OCI-LY1 (cell line): ENCODE measurements at regions not wholly inside any gene's neighbourhood (a gene's known extent, or its start where the extent isn't known, plus 50 kb on each side); places are given as distances from the start of the nearest gene placed in this dataset.

Experiments
- H2AFZ ChIP-seq: fragments of 200-600 bp; sonication (generic), shearing (Covaris generic); 2 replicates; pipeline ENCODE4 v1.6.0; 2014; ENCODE audit warnings: antibody characterized with exemption, mild to moderate bottlenecking, low read length
- H3F3A ChIP-seq: fragments of 200-600 bp; sonication (generic), shearing (Covaris generic); 2 replicates; pipeline ENCODE4 v1.6.0; 2014; ENCODE audit warnings: mild to moderate bottlenecking, antibody characterized with exemption, low read length, moderate library complexity; ENCODE audit not compliant: insufficient read depth
- H3K27ac ChIP-seq: fragments of 200-600 bp; sonication (generic); 2 replicates; pipeline ENCODE4 v1.5.1; 2014; ENCODE audit warnings: low read length, mixed run types, mild to moderate bottlenecking, low read depth; ENCODE audit not compliant: poor library complexity, severe bottlenecking
- H3K27me3 ChIP-seq: fragments of 200-600 bp; sonication (generic); 2 replicates; pipeline ENCODE4 v1.6.0; 2014; ENCODE audit warnings: antibody characterized with exemption, mild to moderate bottlenecking, low read length, moderate library complexity; ENCODE audit not compliant: insufficient read depth
- H3K36me3 ChIP-seq: fragments of 200-600 bp; sonication (generic); 2 replicates; pipeline ENCODE4 v1.6.1; 2014; ENCODE audit warnings: mild to moderate bottlenecking, antibody characterized with exemption, low read length, moderate library complexity, mixed read lengths; ENCODE audit not compliant: insufficient read depth
- H3K4me1 ChIP-seq: fragments of 200-600 bp; sonication (generic); 2 replicates; pipeline ENCODE4 v1.5.1; 2014; ENCODE audit warnings: mild to moderate bottlenecking, low read length, moderate library complexity; ENCODE audit not compliant: insufficient read depth, severe bottlenecking
- H3K4me2 ChIP-seq: fragments of 200-600 bp; sonication (generic), shearing (Covaris generic); 2 replicates; pipeline ENCODE4 v1.6.1; 2014; ENCODE audit warnings: low read length
- H3K4me3 ChIP-seq: fragments of 200-600 bp; sonication (generic); 2 replicates; pipeline ENCODE4 v1.5.1; 2014; ENCODE audit warnings: low read length, low read depth, mild to moderate bottlenecking, mixed read lengths; ENCODE audit not compliant: poor library complexity, severe bottlenecking
- H3K79me2 ChIP-seq: fragments of 200-600 bp; shearing (Covaris generic); 2 replicates; pipeline ENCODE4 v1.6.1; 2016; ENCODE audit warnings: mixed run types, low read length, mixed read lengths; ENCODE audit not compliant: insufficient read depth
- H3K9ac ChIP-seq: fragments of 200-600 bp; sonication (generic), shearing (Covaris generic); 2 replicates; pipeline ENCODE4 v1.6.1; 2014; ENCODE audit warnings: mild to moderate bottlenecking, low read length, mixed read lengths
- H3K9me2 ChIP-seq: fragments of 200-600 bp; sonication (generic), shearing (Covaris generic); 2 replicates; pipeline ENCODE4 v1.6.1; 2014; ENCODE audit warnings: low read depth, mild to moderate bottlenecking, low read length, mixed read lengths
- H3K9me3 ChIP-seq: fragments of 200-600 bp; shearing (Covaris generic); 2 replicates; pipeline ENCODE4 v1.6.1; 2014; ENCODE audit warnings: low read length, mixed read lengths
- H4K20me1 ChIP-seq: fragments of 200-600 bp; sonication (generic), shearing (Covaris generic); 2 replicates; pipeline ENCODE4 v1.6.0; 2016; ENCODE audit warnings: mild to moderate bottlenecking, low read length; ENCODE audit not compliant: insufficient read depth
- CTCF ChIP-seq: fragments of 200-600 bp; sonication (generic), shearing (Covaris generic); IDR thresholded peaks from 2 replicates; pipeline ENCODE4 v1.5.1; 2017; ENCODE audit warnings: mild to moderate bottlenecking, antibody characterized with exemption, low read length, moderate library complexity, mixed read lengths
- EZH2 ChIP-seq: fragments of 200-600 bp; sonication (generic), shearing (Covaris generic); IDR thresholded peaks from 2 replicates; pipeline ENCODE4 v1.8.0; 2017; ENCODE audit warnings: borderline replicate concordance, mixed run types, mild to moderate bottlenecking, antibody characterized with exemption, low read length, moderate library complexity, mixed read lengths

- Histone ChIP-seq H3K4me3 (no peak overlapping the region), H3K9me2 (no peaks in the 10 kb centered on the region), H3K27me3 (no peaks in the 10 kb centered on the region), H3K4me1 (no peaks in the 10 kb centered on the region), H3K27ac (no peak overlapping the region), H3K9me3 (no peaks in the 10 kb centered on the region), H4K20me1 (no peaks in the 10 kb centered on the region), H2AFZ (no peak overlapping the region), H3K4me2 (no peak overlapping the region), H3K9ac (no peak overlapping the region), H3F3A (no peaks in the 10 kb centered on the region), H3K79me2 (no peaks in the 10 kb centered on the region), H3K36me3 (no peaks in the 10 kb centered on the region)
- TF ChIP-seq CTCF (no peak), EZH2 (no peak)
These were observed 156.1 kb upstream of the NPY start for GRCh38 chr7:24127930-24128329.

- Histone ChIP-seq H3K4me3 (no peak overlapping the region), H3K4me2 (no peak overlapping the region), H3K9me3 (no peaks in the 10 kb centered on the region), H3K27ac (no peak overlapping the region), H3K79me2 (no peaks in the 10 kb centered on the region), H4K20me1 (no peaks in the 10 kb centered on the region), H2AFZ (no peak overlapping the region), H3K36me3 (no peaks in the 10 kb centered on the region), H3K9ac (no peak overlapping the region), H3F3A (no peaks in the 10 kb centered on the region), H3K27me3 (no peaks in the 10 kb centered on the region), H3K4me1 (no peaks in the 10 kb centered on the region), H3K9me2 (no peaks in the 10 kb centered on the region)
- TF ChIP-seq CTCF (no peak), EZH2 (no peak)
These were observed 154.4 kb upstream of the NPY start for GRCh38 chr7:24129597-24129996.

DNA sequence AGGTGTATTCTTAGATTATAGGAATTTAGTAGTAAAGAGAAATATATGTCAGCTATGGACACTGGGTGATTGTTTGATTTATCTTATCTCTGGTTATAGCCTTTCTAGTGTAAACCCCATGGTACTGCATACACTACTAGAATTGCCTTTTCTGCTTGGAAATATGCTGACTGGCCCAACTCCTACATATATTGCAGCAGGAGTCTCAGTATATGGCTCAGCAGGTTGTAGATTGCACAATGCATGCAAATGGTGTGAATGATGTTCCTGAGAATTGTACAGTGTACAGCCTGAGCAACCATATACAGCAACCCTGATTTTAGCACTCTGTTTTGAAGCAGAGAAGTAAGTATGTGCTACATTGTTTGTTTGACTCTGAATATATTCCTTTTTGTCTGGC, 153.4 kb upstream of the NPY start:
- H3K9me3 ChIP-seq, result no peaks in the 10 kb centered on the region
- H3K4me1 ChIP-seq, result no peaks in the 10 kb centered on the region
- TF ChIP-seq EZH2 (no peak), CTCF (no peak)
- no peaks in the 10 kb centered on the region for H3K36me3 ChIP-seq
- no peaks in the 10 kb centered on the region for H4K20me1 ChIP-seq
- H3K9me2 ChIP-seq, result no peaks in the 10 kb centered on the region
- no peak overlapping the region for H3K4me3 ChIP-seq
- H3K9ac ChIP-seq, result no peak overlapping the region
- H3K27me3 ChIP-seq, result no peaks in the 10 kb centered on the region
- H3K79me2 ChIP-seq, result no peaks in the 10 kb centered on the region
- no peaks in the 10 kb centered on the region for H3F3A ChIP-seq
- no peak overlapping the region for H3K4me2 ChIP-seq
- H3K27ac ChIP-seq, result no peak overlapping the region
- no peak overlapping the region for H2AFZ ChIP-seq
